Activated CD8-positive, alpha-beta memory T cell treated with anti-CD3 and anti-CD28 coated beads, Interleukin-2, amount 10 ng/mL, durations not matched to agents 7 days and 5 days (primary cell): ENCODE measurements at regions not wholly inside any gene's neighbourhood (a gene's known extent, or its start where the extent isn't known, plus 50 kb on each side); places are given as distances from the start of the nearest gene placed in this dataset.
"Not testable (repeated sequence)": the region's sequence is repeated elsewhere in the genome, so short reads cannot be mapped to it uniquely, and the experiment has no call there.

Source experiments
- ATAC-seq: fragments of 150-1000 bp; cut with Tn5 transposase; one replicate; pipeline ENCODE4 v1.10.0; 2021; ENCODE audit warnings: moderate library complexity
- CTCF ChIA-PET: fragments of 350-600 bp; sonication (Branson Sonifier 250); formaldehyde crosslinking; loops from one replicate; lab custom pipeline; 2021; ENCODE audit warnings: antibody characterized with exemption; lab: Charles Lee
- DNase-seq: peaks from one replicate; pipeline ENCODE4 v3.0.0-alpha.2; 2020
- H3K27ac Mint-ChIP-seq: one replicate; pipeline ENCODE4 v1.8.0; 2021; ENCODE audit warnings: mild to moderate bottlenecking, mixed read lengths
- H3K27me3 Mint-ChIP-seq: one replicate; pipeline ENCODE4 v1.8.0; 2021; ENCODE audit warnings: mixed read lengths
- H3K36me3 Mint-ChIP-seq: one replicate; pipeline ENCODE4 v1.8.0; 2021; ENCODE audit warnings: mild to moderate bottlenecking, mixed read lengths
- H3K4me1 Mint-ChIP-seq: one replicate; pipeline ENCODE4 v1.8.0; 2021; ENCODE audit warnings: mixed read lengths
- H3K4me3 Mint-ChIP-seq: one replicate; pipeline ENCODE4 v1.8.0; 2021; ENCODE audit warnings: mild to moderate bottlenecking, moderate library complexity, mixed read lengths
- H3K9me3 Mint-ChIP-seq: one replicate; pipeline ENCODE4 v1.8.0; 2022; ENCODE audit warnings: low read depth, mixed read lengths

DNA sequence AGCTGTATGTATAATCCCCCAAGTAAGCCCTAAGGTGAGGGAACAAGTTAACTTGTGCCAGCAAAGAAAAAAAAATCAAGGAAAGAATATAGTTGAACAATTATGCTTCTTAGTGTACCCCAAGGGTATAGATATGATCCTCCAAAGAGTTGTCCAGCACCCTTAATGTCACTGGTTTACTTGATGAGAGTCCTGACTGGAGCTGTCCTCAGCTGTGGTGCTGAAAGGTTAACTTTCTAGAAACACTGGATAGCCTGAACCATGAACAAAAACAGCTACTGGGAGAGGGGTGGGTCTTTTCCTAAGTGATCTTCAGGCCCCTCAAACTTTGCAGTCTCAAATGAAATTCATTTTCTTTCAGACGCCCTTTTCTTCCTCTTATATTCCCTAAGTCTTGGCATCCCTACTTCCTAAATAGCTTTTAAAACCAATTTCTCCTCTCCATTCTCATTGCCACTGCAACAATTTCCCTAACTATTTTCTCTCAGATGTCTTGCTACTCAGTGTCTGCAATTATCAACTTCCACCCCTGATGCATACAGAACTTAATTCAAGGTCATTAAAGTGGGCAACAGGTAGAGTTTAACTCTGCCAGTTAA lies 83.5 kb upstream of the PROKR2 start:
- Mint-ChIP-seq H3K4me1 (no peaks in the 10 kb centered on the region), H3K9me3 (no peaks in the 10 kb centered on the region), H3K36me3 (no peaks in the 10 kb centered on the region), H3K4me3 (no peak overlapping the region), H3K27me3 (peaks cover 7% of the 10 kb centered on the region), H3K27ac (no peak overlapping the region)
- CTCF ChIA-PET = interaction anchor here (1.4 to 3.7 kb wide), 2 partner anchors 47 to 388 kb away, joined by 3 to 19 read pairs; no protein-coding TSS in a partner anchor
- ATAC-seq (no peak), DNase-seq (no peak)

DNA sequence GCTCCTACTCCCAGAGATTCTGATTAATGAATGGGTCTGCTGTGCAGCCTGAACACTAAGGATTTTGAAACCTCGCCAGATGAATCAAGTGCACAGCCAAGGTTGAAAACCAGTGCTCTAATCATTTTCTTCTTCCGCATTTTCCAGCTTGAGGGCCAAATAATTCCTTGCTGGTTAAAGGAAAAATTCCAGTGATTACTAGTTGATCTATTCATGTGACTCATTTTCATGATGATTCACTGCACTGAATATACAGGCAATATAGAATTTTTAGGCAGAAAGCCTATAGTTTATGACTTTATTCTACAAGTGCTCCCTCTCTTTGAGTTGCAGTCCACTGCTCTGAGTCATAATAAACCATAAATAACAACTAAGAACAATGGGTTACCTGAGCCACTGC lies 80.6 kb upstream of the PROKR2 start:
- Mint-ChIP-seq H3K4me3 (no peak overlapping the region), H3K9me3 (no peaks in the 10 kb centered on the region), H3K4me1 (no peaks in the 10 kb centered on the region), H3K36me3 (no peaks in the 10 kb centered on the region), H3K27ac (no peak overlapping the region), H3K27me3 (peaks cover 8% of the 10 kb centered on the region)
- DNase-seq = no peak
- no peak for ATAC-seq
- CTCF ChIA-PET = no interaction called here

- Mint-ChIP-seq H3K27ac (no peak overlapping the region), H3K4me1 (no peaks in the 10 kb centered on the region), H3K9me3 (no peaks in the 10 kb centered on the region), H3K27me3 (peaks cover 13% of the 10 kb centered on the region), H3K36me3 (no peaks in the 10 kb centered on the region), H3K4me3 (no peak overlapping the region)
- ATAC-seq = no peak
- CTCF ChIA-PET = no interaction called here
- no peak for DNase-seq
These were observed 79.4 kb upstream of the PROKR2 start for GRCh38 chr20:5395932-5396727.

- H3K27ac Mint-ChIP-seq = no peak overlapping the region
- no peaks in the 10 kb centered on the region for H3K4me1 Mint-ChIP-seq
- ATAC-seq (no peak), DNase-seq (no peak)
- CTCF ChIA-PET = interaction anchor here (1.4 kb wide), 1 partner anchor 10 kb away, joined by 3 read pairs; no protein-coding TSS in a partner anchor
- no peaks in the 10 kb centered on the region for H3K36me3 Mint-ChIP-seq
- no peak overlapping the region for H3K4me3 Mint-ChIP-seq
- H3K9me3 Mint-ChIP-seq = no peaks in the 10 kb centered on the region
- H3K27me3 Mint-ChIP-seq = peaks cover 22% of the 10 kb centered on the region
These were observed 76.6 kb upstream of the PROKR2 start for GRCh38 chr20:5393218-5393870.

DNA sequence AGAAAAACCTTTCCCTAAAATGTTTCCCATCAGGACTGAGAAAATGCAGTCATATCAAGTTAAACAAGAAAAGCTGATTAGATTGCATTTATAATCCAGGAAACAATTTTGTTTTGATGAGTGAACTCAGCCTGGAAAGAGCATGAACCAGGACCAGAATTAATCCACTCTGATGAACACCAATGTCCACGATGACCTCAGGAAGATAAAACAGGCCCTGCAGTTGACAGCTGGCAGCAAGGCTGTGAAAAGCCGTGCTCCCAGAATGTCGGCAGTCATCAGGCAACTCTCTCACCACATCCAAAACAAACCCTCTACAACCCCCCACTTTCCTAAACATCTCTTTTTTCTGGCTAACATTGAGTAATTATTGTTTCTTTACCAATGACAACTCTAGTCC lies 74.0 kb upstream of the PROKR2 start:
- Mint-ChIP-seq H3K36me3 (no peaks in the 10 kb centered on the region), H3K9me3 (no peaks in the 10 kb centered on the region), H3K4me1 (no peaks in the 10 kb centered on the region), H3K27me3 (peaks cover 33% of the 10 kb centered on the region), H3K4me3 (no peak overlapping the region), H3K27ac (no peak overlapping the region)
- ATAC-seq (no peak), DNase-seq (no peak)
- CTCF ChIA-PET = no interaction called here

DNA sequence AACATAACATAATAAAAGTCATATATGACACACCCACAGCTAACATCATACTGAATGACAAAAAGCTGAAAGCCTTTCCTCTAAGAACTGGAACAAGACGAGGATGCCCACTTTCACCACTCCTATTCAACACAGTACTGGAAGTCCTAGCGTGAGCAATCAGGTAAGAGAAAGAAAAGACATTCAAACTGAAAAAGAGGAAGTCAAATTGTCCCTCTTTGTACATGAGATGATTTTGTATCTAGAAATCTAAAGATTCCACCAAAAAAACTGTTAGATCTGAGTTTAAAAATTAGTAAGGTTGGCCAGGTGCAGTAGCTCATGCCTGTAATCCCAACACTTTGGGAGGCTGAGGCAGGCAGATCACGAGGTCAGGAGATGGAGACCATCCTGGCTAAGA lies 70.1 kb upstream of the PROKR2 start:
- DNase-seq, ATAC-seq, H3K27ac Mint-ChIP-seq, CTCF ChIA-PET, H3K9me3 Mint-ChIP-seq, H3K36me3 Mint-ChIP-seq, H3K4me3 Mint-ChIP-seq, H3K4me1 Mint-ChIP-seq: not testable (repeated sequence)
- H3K27me3 Mint-ChIP-seq = peaks cover 32% of the 10 kb centered on the region

DNA sequence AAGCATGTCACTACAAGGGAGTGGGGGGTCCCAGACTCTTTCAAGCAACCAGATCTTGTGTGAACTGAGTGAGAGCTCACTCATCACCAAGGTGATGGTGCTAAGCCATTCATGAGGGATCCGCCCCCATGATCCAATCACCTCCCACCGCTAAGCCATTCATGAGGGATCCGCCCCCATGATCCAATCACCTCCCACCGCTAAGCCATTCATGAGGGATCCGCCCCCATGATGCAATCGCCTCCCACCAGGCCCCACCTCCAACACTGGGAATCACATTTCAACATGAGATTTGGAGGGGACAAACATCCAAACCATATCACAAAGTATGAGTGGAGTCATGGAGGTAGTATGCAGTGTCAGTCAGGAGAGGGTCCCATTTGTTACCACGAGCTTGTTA lies 64.8 kb upstream of the PROKR2 start:
- not testable (repeated sequence) for H3K27ac Mint-ChIP-seq, H3K36me3 Mint-ChIP-seq, H3K9me3 Mint-ChIP-seq, ATAC-seq, H3K4me1 Mint-ChIP-seq, DNase-seq, H3K4me3 Mint-ChIP-seq
- CTCF ChIA-PET = interaction anchor here (0.6 kb wide), 1 partner anchor 51 kb away, joined by 3 read pairs; no protein-coding TSS in a partner anchor
- H3K27me3 Mint-ChIP-seq = peaks cover 13% of the 10 kb centered on the region

- H3K27ac Mint-ChIP-seq = no peak overlapping the region
- H3K4me3 Mint-ChIP-seq = no peak overlapping the region
- ATAC-seq (no peak), DNase-seq (no peak)
- CTCF ChIA-PET = no interaction called here
- H3K9me3 Mint-ChIP-seq = no peaks in the 10 kb centered on the region
- H3K27me3 Mint-ChIP-seq = peaks cover 2% of the 10 kb centered on the region
- no peaks in the 10 kb centered on the region for H3K36me3 Mint-ChIP-seq
- no peaks in the 10 kb centered on the region for H3K4me1 Mint-ChIP-seq
These were observed 60.7 kb upstream of the PROKR2 start for GRCh38 chr20:5377484-5377883.

GRCh38 chr20:5376228-5376627 lies 59.5 kb upstream of the PROKR2 start:
- Mint-ChIP-seq H3K27ac (no peak overlapping the region), H3K27me3 (peaks cover 5% of the 10 kb centered on the region), H3K4me1 (no peaks in the 10 kb centered on the region), H3K36me3 (no peaks in the 10 kb centered on the region), H3K9me3 (no peaks in the 10 kb centered on the region), H3K4me3 (no peak overlapping the region)
- no peak for ATAC-seq
- CTCF ChIA-PET = no interaction called here
- DNase-seq = no peak

- DNase-seq = no peak
- Mint-ChIP-seq H3K27ac (no peak overlapping the region), H3K4me3 (no peak overlapping the region), H3K9me3 (no peaks in the 10 kb centered on the region), H3K4me1 (peaks cover 4% of the 10 kb centered on the region), H3K36me3 (no peaks in the 10 kb centered on the region), H3K27me3 (peaks cover 7% of the 10 kb centered on the region)
- no peak for ATAC-seq
- CTCF ChIA-PET = no interaction called here
These were observed 57.4 kb upstream of the PROKR2 start for GRCh38 chr20:5374171-5374570.

DNA sequence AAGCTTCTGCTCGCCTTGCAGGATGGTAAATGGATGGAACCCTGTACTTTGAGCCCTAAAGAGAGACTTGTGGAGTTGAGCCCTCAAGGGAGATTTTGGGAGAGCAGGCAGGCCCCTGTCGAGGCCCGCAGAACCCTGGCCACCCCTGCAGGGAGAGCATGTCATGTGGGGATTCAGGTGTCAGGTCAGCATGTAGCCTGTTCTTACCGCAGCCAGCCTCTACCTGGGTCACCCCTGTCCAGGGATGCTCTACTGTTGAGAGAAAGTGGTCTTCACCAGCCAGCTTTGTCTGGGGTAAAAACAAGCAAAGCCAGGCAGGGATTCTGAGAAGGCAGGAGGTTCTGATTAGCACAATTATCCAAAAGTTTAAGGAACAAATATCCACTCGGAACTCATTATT lies 55.6 kb upstream of the PROKR2 start:
- CTCF ChIA-PET = no interaction called here
- Mint-ChIP-seq H3K27ac (no peak overlapping the region), H3K4me1 (peaks cover 4% of the 10 kb centered on the region), H3K36me3 (no peaks in the 10 kb centered on the region), H3K27me3 (peaks cover 12% of the 10 kb centered on the region), H3K4me3 (no peak overlapping the region), H3K9me3 (no peaks in the 10 kb centered on the region)
- DNase-seq (no peak), ATAC-seq (no peak)

DNA sequence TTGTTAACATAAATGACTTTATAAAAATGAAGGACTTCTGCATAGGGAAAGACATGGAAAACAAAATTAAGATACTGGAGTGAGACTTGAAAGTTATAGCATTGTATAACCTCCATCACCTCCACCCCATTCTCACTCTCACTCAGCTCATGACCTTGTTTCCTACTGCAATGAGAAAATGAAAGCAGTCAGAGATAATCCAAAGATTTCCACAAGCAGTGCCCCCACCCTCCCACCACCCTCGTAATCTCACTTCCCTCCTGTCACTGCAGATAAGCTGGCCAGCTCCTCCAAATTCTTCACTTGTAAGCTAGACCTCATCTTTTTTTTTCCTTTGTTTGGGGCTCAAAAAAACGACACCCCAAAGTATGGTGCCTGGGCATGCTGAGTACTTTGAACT lies 52.9 kb upstream of the PROKR2 start:
- DNase-seq (no peak), ATAC-seq (no peak)
- H3K4me1 Mint-ChIP-seq = peaks cover 4% of the 10 kb centered on the region
- peaks cover 14% of the 10 kb centered on the region for H3K27me3 Mint-ChIP-seq
- no peak overlapping the region for H3K4me3 Mint-ChIP-seq
- H3K36me3 Mint-ChIP-seq = no peaks in the 10 kb centered on the region
- no peaks in the 10 kb centered on the region for H3K9me3 Mint-ChIP-seq
- CTCF ChIA-PET = no interaction called here
- no peak overlapping the region for H3K27ac Mint-ChIP-seq
